Right lobe of liver (tissue), 4 donors: ENCODE measurements at regions not wholly inside any gene's neighbourhood (a gene's known extent, or its start where the extent isn't known, plus 50 kb on each side); places are given as distances from the start of the nearest gene placed in this dataset.
"Not testable (repeated sequence)": the region's sequence is repeated elsewhere in the genome, so short reads cannot be mapped to it uniquely, and the experiment has no call there.

ENCODE experiments used
- CTCF ChIP-seq, 4 donors: fragments of 200-600 bp in 3 of 4; fragments of 450-650 bp in 1 of 4; IDR thresholded peaks; one replicate each; pipeline versions ENCODE4 v1.5.1 to v1.8.0; 2016 to 2022; ENCODE audit warnings: antibody characterized with exemption in 4 of 4, mild to moderate bottlenecking in 2 of 4
- POLR2A ChIP-seq: fragments of 450-650 bp; IDR thresholded peaks from one replicate; pipeline ENCODE4 v1.6.1; 2017; ENCODE audit warnings: antibody characterized with exemption, mild to moderate bottlenecking
- donor health status: DM: no; HTN: no; CAD: no.
- donor health status: DM: no; HTN: no; CAD: no.
- donor health status: DM: no; HTN: yes; CAD: no.

GRCh38 chr3:3347056-3347455, 167.6 kb upstream of the CRBN start:
- TF ChIP-seq CTCF (IDR thresholded peaks at IDR 0.05); POLR2A: not testable (repeated sequence)
